ENCODE measurements at regions not wholly inside any gene's neighbourhood (a gene's known extent, or its start where the extent isn't known, plus 50 kb on each side); places are given as distances from the start of the nearest gene placed in this dataset.

- no peak overlapping the region for H2AFZ ChIP-seq (ENCODE audit: low read length)
- CTCF ChIA-PET (ENCODE audit: low intra/inter-chr PET ratio, low total read pairs): no interaction called here
- WGBS (ENCODE audit: low lambda C conversion rate): 3% methylated on average over 3 of the region's 3 CpGs
- H3K9me3 ChIP-seq (ENCODE audit: low read length): peaks cover 100% of the 10 kb centered on the region
- no peak for FAIRE-seq
- H3K27ac ChIP-seq (ENCODE audit: extremely low read length, insufficient read depth, low read length): no peak overlapping the region
- no TSS peak for BruUV-seq (replicated peaks)
- in situ Hi-C loops (cut with HindIII; ENCODE audit: extremely low pct_ligation_motif_present, low pct_unique_long_range_greater_than_20kb): no loop called here
- intact Hi-C loops (cut with micrococcal nuclease; ENCODE audit: unreplicated experiment): no loop called here
- no peak overlapping the region for H3K4me3 ChIP-seq (replicated peaks in 1 of 3; ENCODE audit: insufficient read depth in 1 of 3, low read depth in 2 of 3, low read length in 3 of 3)
- no peaks in the 10 kb centered on the region for H3K79me2 ChIP-seq (ENCODE audit: insufficient read depth, low read length)
- H3K36me3 ChIP-seq (replicated peaks in 1 of 2; ENCODE audit: control insufficient read depth in 1 of 2, insufficient read depth in 2 of 2, low read length in 2 of 2): no peaks in the 10 kb centered on the region
- H3K4me1 ChIP-seq (ENCODE audit: insufficient read depth, low read length): no peaks in the 10 kb centered on the region
- no peak for ATAC-seq
- H3K9ac ChIP-seq (ENCODE audit: insufficient read depth, low read depth, low read length): no peak overlapping the region
- no peak overlapping the region for H3K4me2 ChIP-seq (ENCODE audit: low read depth, low read length)
- no peaks in the 10 kb centered on the region for H3K27me3 ChIP-seq (ENCODE audit: control insufficient read depth in 1 of 2, insufficient read depth in 2 of 2, low read length in 2 of 2)
- no peak for DNase-seq (ENCODE audit: low spot score)
- TF ChIP-seq MIER3 (CRISPR knock-in tag; IDR thresholded peaks at IDR 0.05; ENCODE audit: borderline replicate concordance): no peak
- no peak for TF ChIP-seq REL (CRISPR knock-in tag; conservative IDR thresholded peaks at IDR 0.05)
- TF ChIP-seq, protein P1, sequence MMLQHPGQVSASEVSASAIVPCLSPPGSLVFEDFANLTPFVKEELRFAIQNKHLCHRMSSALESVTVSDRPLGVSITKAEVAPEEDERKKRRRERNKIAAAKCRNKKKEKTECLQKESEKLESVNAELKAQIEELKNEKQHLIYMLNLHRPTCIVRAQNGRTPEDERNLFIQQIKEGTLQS (CRISPR knock-in tag; IDR thresholded peaks at IDR 0.05): no peak
- TF ChIP-seq SMC3 (IDR thresholded peaks at IDR 0.05; ENCODE audit: low read length): no peak
- no peak for TF ChIP-seq ELF3 (CRISPR knock-in tag; IDR thresholded peaks at IDR 0.05)
- no peak for TF ChIP-seq PITX1 (CRISPR knock-in tag; IDR thresholded peaks at IDR 0.05)
- no peak for TF ChIP-seq ZNF383 (CRISPR knock-in tag; IDR thresholded peaks at IDR 0.05; ENCODE audit: borderline replicate concordance)
- no peak for TF ChIP-seq FIP1L1 (IDR thresholded peaks at IDR 0.05; ENCODE audit: borderline replicate concordance, insufficient read depth, low read depth, low read length)
- no peak for TF ChIP-seq ZNF570 (CRISPR knock-in tag; IDR thresholded peaks at IDR 0.05; ENCODE audit: borderline replicate concordance)
- no peaks in the 10 kb centered on the region for H4K20me1 ChIP-seq (ENCODE audit: insufficient read depth, low read length)
- POLR2A ChIA-PET: no interaction called here
Observed at GRCh38 chr6:164414695-164415094, 894.7 kb downstream of the C6orf118 start.

DNA sequence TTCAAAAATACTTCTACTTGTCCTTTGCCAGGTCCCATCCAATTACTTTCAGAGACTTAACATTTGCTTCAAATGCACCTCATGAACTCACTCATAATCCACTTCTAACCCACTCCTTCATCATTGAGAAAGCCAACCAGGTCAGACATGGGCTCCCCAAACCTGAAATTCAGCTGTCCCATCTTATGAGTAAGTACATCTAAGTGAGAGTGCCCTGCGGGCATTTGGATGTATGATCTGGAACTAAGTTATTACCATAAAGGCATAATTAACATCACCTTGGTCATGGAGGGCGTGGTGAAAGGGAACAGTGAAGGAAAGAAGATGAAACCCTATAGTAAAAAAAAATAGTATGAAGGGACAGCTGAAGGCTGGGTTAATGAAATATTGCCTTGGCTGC is 896.8 kb downstream of the C6orf118 start:
- Histone ChIP-seq H3K4me1 (ENCODE audit: insufficient read depth, low read length) (no peaks in the 10 kb centered on the region), H3K36me3 (replicated peaks in 1 of 2; ENCODE audit: control insufficient read depth in 1 of 2, insufficient read depth in 2 of 2, low read length in 2 of 2) (no peaks in the 10 kb centered on the region), H3K27ac (ENCODE audit: extremely low read length, insufficient read depth, low read length) (no peak overlapping the region), H3K4me2 (ENCODE audit: low read depth, low read length) (no peak overlapping the region), H4K20me1 (ENCODE audit: insufficient read depth, low read length) (no peaks in the 10 kb centered on the region), H3K9ac (ENCODE audit: insufficient read depth, low read depth, low read length) (no peak overlapping the region), H2AFZ (ENCODE audit: low read length) (no peak overlapping the region), H3K79me2 (ENCODE audit: insufficient read depth, low read length) (no peaks in the 10 kb centered on the region), H3K27me3 (ENCODE audit: control insufficient read depth in 1 of 2, insufficient read depth in 2 of 2, low read length in 2 of 2) (no peaks in the 10 kb centered on the region), H3K4me3 (replicated peaks in 1 of 3; ENCODE audit: insufficient read depth in 1 of 3, low read depth in 2 of 3, low read length in 3 of 3) (no peak overlapping the region), H3K9me3 (ENCODE audit: low read length) (peaks cover 100% of the 10 kb centered on the region)
- FAIRE-seq (no peak), ATAC-seq (no peak), DNase-seq (ENCODE audit: low spot score) (no peak)
- POLR2A ChIA-PET: no interaction called here
- BruUV-seq (replicated peaks): no TSS peak
- in situ Hi-C loops (cut with HindIII; ENCODE audit: extremely low pct_ligation_motif_present, low pct_unique_long_range_greater_than_20kb) (no loop called here), intact Hi-C loops (cut with micrococcal nuclease; ENCODE audit: unreplicated experiment) (no loop called here)
- WGBS (ENCODE audit: low lambda C conversion rate): 3% methylated on average over 2 of the region's 2 CpGs
- CTCF ChIA-PET (ENCODE audit: low intra/inter-chr PET ratio, low total read pairs): no interaction called here
- TF ChIP-seq MEIS1 (CRISPR knock-in tag; IDR thresholded peaks at IDR 0.05; ENCODE audit: borderline replicate concordance): no peak
- TF ChIP-seq ZFP37 (CRISPR knock-in tag; IDR thresholded peaks at IDR 0.05; ENCODE audit: borderline replicate concordance): no peak
- TF ChIP-seq, protein P2, sequence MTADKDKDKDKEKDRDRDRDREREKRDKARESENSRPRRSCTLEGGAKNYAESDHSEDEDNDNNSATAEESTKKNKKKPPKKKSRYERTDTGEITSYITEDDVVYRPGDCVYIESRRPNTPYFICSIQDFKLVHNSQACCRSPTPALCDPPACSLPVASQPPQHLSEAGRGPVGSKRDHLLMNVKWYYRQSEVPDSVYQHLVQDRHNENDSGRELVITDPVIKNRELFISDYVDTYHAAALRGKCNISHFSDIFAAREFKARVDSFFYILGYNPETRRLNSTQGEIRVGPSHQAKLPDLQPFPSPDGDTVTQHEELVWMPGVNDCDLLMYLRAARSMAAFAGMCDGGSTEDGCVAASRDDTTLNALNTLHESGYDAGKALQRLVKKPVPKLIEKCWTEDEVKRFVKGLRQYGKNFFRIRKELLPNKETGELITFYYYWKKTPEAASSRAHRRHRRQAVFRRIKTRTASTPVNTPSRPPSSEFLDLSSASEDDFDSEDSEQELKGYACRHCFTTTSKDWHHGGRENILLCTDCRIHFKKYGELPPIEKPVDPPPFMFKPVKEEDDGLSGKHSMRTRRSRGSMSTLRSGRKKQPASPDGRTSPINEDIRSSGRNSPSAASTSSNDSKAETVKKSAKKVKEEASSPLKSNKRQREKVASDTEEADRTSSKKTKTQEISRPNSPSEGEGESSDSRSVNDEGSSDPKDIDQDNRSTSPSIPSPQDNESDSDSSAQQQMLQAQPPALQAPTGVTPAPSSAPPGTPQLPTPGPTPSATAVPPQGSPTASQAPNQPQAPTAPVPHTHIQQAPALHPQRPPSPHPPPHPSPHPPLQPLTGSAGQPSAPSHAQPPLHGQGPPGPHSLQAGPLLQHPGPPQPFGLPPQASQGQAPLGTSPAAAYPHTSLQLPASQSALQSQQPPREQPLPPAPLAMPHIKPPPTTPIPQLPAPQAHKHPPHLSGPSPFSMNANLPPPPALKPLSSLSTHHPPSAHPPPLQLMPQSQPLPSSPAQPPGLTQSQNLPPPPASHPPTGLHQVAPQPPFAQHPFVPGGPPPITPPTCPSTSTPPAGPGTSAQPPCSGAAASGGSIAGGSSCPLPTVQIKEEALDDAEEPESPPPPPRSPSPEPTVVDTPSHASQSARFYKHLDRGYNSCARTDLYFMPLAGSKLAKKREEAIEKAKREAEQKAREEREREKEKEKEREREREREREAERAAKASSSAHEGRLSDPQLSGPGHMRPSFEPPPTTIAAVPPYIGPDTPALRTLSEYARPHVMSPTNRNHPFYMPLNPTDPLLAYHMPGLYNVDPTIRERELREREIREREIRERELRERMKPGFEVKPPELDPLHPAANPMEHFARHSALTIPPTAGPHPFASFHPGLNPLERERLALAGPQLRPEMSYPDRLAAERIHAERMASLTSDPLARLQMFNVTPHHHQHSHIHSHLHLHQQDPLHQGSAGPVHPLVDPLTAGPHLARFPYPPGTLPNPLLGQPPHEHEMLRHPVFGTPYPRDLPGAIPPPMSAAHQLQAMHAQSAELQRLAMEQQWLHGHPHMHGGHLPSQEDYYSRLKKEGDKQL (CRISPR knock-in tag; IDR thresholded peaks at IDR 0.05; ENCODE audit: low read depth): no peak
- TF ChIP-seq MIER3 (CRISPR knock-in tag; IDR thresholded peaks at IDR 0.05; ENCODE audit: borderline replicate concordance): no peak

All from HepG2 (cell line).